H1 (cell line): ENCODE measurements at regions not wholly inside any gene's neighbourhood (a gene's known extent, or its start where the extent isn't known, plus 50 kb on each side); places are given as distances from the start of the nearest gene placed in this dataset.

ENCODE experiments used
- ASH2L ChIP-seq: fragments of 200-600, 300-600 bp; sonication (generic); IDR thresholded peaks from one replicate; pipeline ENCODE4 v1.7.1; 2017; ENCODE audit warnings: low read length
- CBX5 ChIP-seq: fragments of 300-800, 300-1000 bp; sonication (generic); IDR thresholded peaks from 2 replicates; pipeline ENCODE4 v1.7.1; 2016; ENCODE audit warnings: antibody characterized with exemption, low read length, low read depth
- HDAC2 ChIP-seq, 2 experiments: fragments of 300-600 bp in 1 of 2; sonication (generic) in 1 of 2; IDR thresholded peaks; 2 replicates each; pipeline ENCODE4 v1.6.1; 2011 to 2012; ENCODE audit warnings: low read depth in 2 of 2, low read length in 2 of 2, mild to moderate bottlenecking in 2 of 2, moderate library complexity in 2 of 2, borderline replicate concordance in 1 of 2, inconsistent platforms in 1 of 2
- JUN ChIP-seq: IDR thresholded peaks from 2 replicates; pipeline ENCODE4 v1.6.1; 2011; ENCODE audit warnings: low read depth, mild to moderate bottlenecking, improper control_type of control experiment, low read length
- MAFK ChIP-seq: IDR thresholded peaks from 2 replicates; pipeline ENCODE4 v1.6.1; 2012; ENCODE audit warnings: low read depth, mild to moderate bottlenecking, improper control_type of control experiment, low read length
- TAF1 ChIP-seq: IDR thresholded peaks from 2 replicates; pipeline ENCODE4 v1.6.1; 2011; ENCODE audit warnings: mild to moderate bottlenecking, low read depth, low read length
- TAF7 ChIP-seq: optimal IDR thresholded peaks from 2 replicates; pipeline ENCODE3; 2011; ENCODE audit warnings: low read depth, mild to moderate bottlenecking, inconsistent platforms, low read length, moderate library complexity, borderline replicate concordance

GRCh38 chr3:180116203-180116602, 79.5 kb upstream of the PEX5L start (continued):
- TF ChIP-seq CBX5 (no peak), MAFK (no peak), ASH2L (no peak), TAF7 (no peak), TAF1 (no peak), HDAC2 (IDR thresholded peaks at IDR 0.05; ENCODE audit: borderline replicate concordance in 1 of 2, low read depth in 2 of 2, low read length in 2 of 2) (no peak), JUN (no peak)
- TF ChIP-seq, all 59 proteins: peak for 0
